ENCODE measurements at regions not wholly inside any gene's neighbourhood (a gene's known extent, or its start where the extent isn't known, plus 50 kb on each side); places are given as distances from the start of the nearest gene placed in this dataset.
"Not testable (repeated sequence)": the region's sequence is repeated elsewhere in the genome, so short reads cannot be mapped to it uniquely, and the experiment has no call there.

- DNase-seq (ENCODE audit: low read depth): no peak
- no peak overlapping the region for H3K4me3 ChIP-seq (ENCODE audit: low read depth, low read length)
These were observed 70.3 kb downstream of the BARX1 start for GRCh38 chr9:93884808-93885207.

GRCh38 chr9:93879662-93880407, 75.3 kb downstream of the BARX1 start:
- DNase-seq (ENCODE audit: low read depth); H3K4me3 ChIP-seq (ENCODE audit: low read depth, low read length): not testable (repeated sequence)

GRCh38 chr9:93875330-93875729, 79.8 kb downstream of the BARX1 start:
- H3K4me3 ChIP-seq (ENCODE audit: low read depth, low read length): no peak overlapping the region
- no peak for DNase-seq (ENCODE audit: low read depth)

GRCh38 chr9:93874242-93874641, 80.9 kb downstream of the BARX1 start:
- DNase-seq (ENCODE audit: low read depth): no peak

GRCh38 chr9:93871286-93871685, 83.9 kb downstream of the BARX1 start:
- no peak for DNase-seq (ENCODE audit: low read depth)

More at GRCh38 chr9:93874242-93874641, 80.9 kb downstream of the BARX1 start:
- no peak overlapping the region for H3K4me3 ChIP-seq (ENCODE audit: low read depth, low read length)

GRCh38 chr9:93869863-93870262, 85.3 kb downstream of the BARX1 start:
- no peak for DNase-seq (ENCODE audit: low read depth)
- no peak overlapping the region for H3K4me3 ChIP-seq (ENCODE audit: low read depth, low read length)

More at GRCh38 chr9:93871286-93871685, 83.9 kb downstream of the BARX1 start:
- H3K4me3 ChIP-seq (ENCODE audit: low read depth, low read length): no peak overlapping the region

GRCh38 chr9:93869088-93869487, 86.1 kb downstream of the BARX1 start:
- no peak for DNase-seq (ENCODE audit: low read depth)

GRCh38 chr9:93865716-93866115, 89.4 kb downstream of the BARX1 start:
- DNase-seq (ENCODE audit: low read depth): no peak

More at GRCh38 chr9:93869088-93869487, 86.1 kb downstream of the BARX1 start:
- H3K4me3 ChIP-seq (ENCODE audit: low read depth, low read length): no peak overlapping the region

GRCh38 chr9:93865245-93865644, 89.9 kb downstream of the BARX1 start:
- no peak overlapping the region for H3K4me3 ChIP-seq (ENCODE audit: low read depth, low read length)
- DNase-seq (ENCODE audit: low read depth): no peak

More at GRCh38 chr9:93865716-93866115, 89.4 kb downstream of the BARX1 start:
- no peak overlapping the region for H3K4me3 ChIP-seq (ENCODE audit: low read depth, low read length)

- DNase-seq (ENCODE audit: low read depth): no peak
- H3K4me3 ChIP-seq (ENCODE audit: low read depth, low read length): no peak overlapping the region
These were observed 90.3 kb downstream of the BARX1 start for GRCh38 chr9:93864840-93865239.

GRCh38 chr9:93864032-93864431, 91.1 kb downstream of the BARX1 start:
- no peak for DNase-seq (ENCODE audit: low read depth)

GRCh38 chr9:93862877-93863545, 92.1 kb downstream of the BARX1 start:
- DNase-seq (ENCODE audit: low read depth): no peak
- no peak overlapping the region for H3K4me3 ChIP-seq (ENCODE audit: low read depth, low read length)

More at GRCh38 chr9:93864032-93864431, 91.1 kb downstream of the BARX1 start:
- no peak overlapping the region for H3K4me3 ChIP-seq (ENCODE audit: low read depth, low read length)

- no peak for DNase-seq (ENCODE audit: low read depth)
- H3K4me3 ChIP-seq (ENCODE audit: low read depth, low read length): no peak overlapping the region
These were observed 93.3 kb downstream of the BARX1 start for GRCh38 chr9:93861736-93862358.

- DNase-seq (ENCODE audit: low read depth): no peak
- no peak overlapping the region for H3K4me3 ChIP-seq (ENCODE audit: low read depth, low read length)
These were observed 94.2 kb downstream of the BARX1 start for GRCh38 chr9:93860694-93861658.

- DNase-seq (ENCODE audit: low read depth): no peak
- H3K4me3 ChIP-seq (ENCODE audit: low read depth, low read length): no peak overlapping the region
These were observed 95.5 kb downstream of the BARX1 start for GRCh38 chr9:93859431-93860215.

- DNase-seq (ENCODE audit: low read depth): no peak
- H3K4me3 ChIP-seq (ENCODE audit: low read depth, low read length): no peak overlapping the region
These were observed 97.6 kb downstream of the BARX1 start for GRCh38 chr9:93857528-93857927.

GRCh38 chr9:93852728-93853127, 102.4 kb downstream of the BARX1 start:
- H3K4me3 ChIP-seq (ENCODE audit: low read depth, low read length): no peak overlapping the region
- no peak for DNase-seq (ENCODE audit: low read depth)

GRCh38 chr9:93846349-93846748, 108.8 kb downstream of the BARX1 start:
- no peak for DNase-seq (ENCODE audit: low read depth)
- H3K4me3 ChIP-seq (ENCODE audit: low read depth, low read length): no peak overlapping the region

- no peak overlapping the region for H3K4me3 ChIP-seq (ENCODE audit: low read depth, low read length)
- no peak for DNase-seq (ENCODE audit: low read depth)
These were observed 111.8 kb downstream of the BARX1 start for GRCh38 chr9:93843396-93843795.
